ENCODE measurements at regions not wholly inside any gene's neighbourhood (a gene's known extent, or its start where the extent isn't known, plus 50 kb on each side); places are given as distances from the start of the nearest gene placed in this dataset.

- Histone ChIP-seq H3K36me3 (no peaks in the 10 kb centered on the region), H3K9me3 (no peaks in the 10 kb centered on the region), H3K27ac (no peak overlapping the region), H3K27me3 (replicated peaks; ENCODE audit: insufficient read depth) (no peaks in the 10 kb centered on the region), H3K4me1 (ENCODE audit: control insufficient read depth in 1 of 2, low read depth in 2 of 2) (no peaks in the 10 kb centered on the region), H3K4me3 (no peak overlapping the region)
- ATAC-seq (ENCODE audit: insufficient number of reproducible peaks, low FRiP score, low read depth) (no peak), DNase-seq (ENCODE audit: low spot score) (no peak)
- TF ChIP-seq CTCF (IDR thresholded peaks at IDR 0.05) = no peak
These were observed 201.3 kb upstream of the CTSO start for GRCh38 chr4:156154978-156155377.

- ATAC-seq (ENCODE audit: insufficient number of reproducible peaks, low FRiP score, low read depth) (no peak), DNase-seq (ENCODE audit: low spot score) (no peak)
- TF ChIP-seq CTCF (IDR thresholded peaks at IDR 0.05) = no peak
These were observed 192.9 kb upstream of the CTSO start for GRCh38 chr4:156146571-156146970.

GRCh38 chr4:156144961-156145360, 191.3 kb upstream of the CTSO start:
- ATAC-seq (ENCODE audit: insufficient number of reproducible peaks, low FRiP score, low read depth) (no peak), DNase-seq (ENCODE audit: low spot score) (no peak)
- no peaks in the 10 kb centered on the region for H3K36me3 ChIP-seq
- no peak overlapping the region for H3K4me3 ChIP-seq
- TF ChIP-seq CTCF (IDR thresholded peaks at IDR 0.05) = no peak
- no peaks in the 10 kb centered on the region for H3K9me3 ChIP-seq
- H3K27ac ChIP-seq = no peak overlapping the region
- H3K4me1 ChIP-seq (ENCODE audit: control insufficient read depth in 1 of 2, low read depth in 2 of 2) = no peaks in the 10 kb centered on the region
- H3K27me3 ChIP-seq (replicated peaks; ENCODE audit: insufficient read depth) = no peaks in the 10 kb centered on the region

More at GRCh38 chr4:156146571-156146970, 192.9 kb upstream of the CTSO start:
- no peaks in the 10 kb centered on the region for H3K4me1 ChIP-seq (ENCODE audit: control insufficient read depth in 1 of 2, low read depth in 2 of 2)
- H3K36me3 ChIP-seq = no peaks in the 10 kb centered on the region
- no peak overlapping the region for H3K4me3 ChIP-seq
- H3K27ac ChIP-seq = no peak overlapping the region
- H3K9me3 ChIP-seq = no peaks in the 10 kb centered on the region
- no peaks in the 10 kb centered on the region for H3K27me3 ChIP-seq (replicated peaks; ENCODE audit: insufficient read depth)

- Histone ChIP-seq H3K4me3 (no peak overlapping the region), H3K27me3 (replicated peaks; ENCODE audit: insufficient read depth) (no peaks in the 10 kb centered on the region), H3K9me3 (no peaks in the 10 kb centered on the region), H3K36me3 (no peaks in the 10 kb centered on the region), H3K27ac (no peak overlapping the region), H3K4me1 (ENCODE audit: control insufficient read depth in 1 of 2, low read depth in 2 of 2) (no peaks in the 10 kb centered on the region)
- no peak for TF ChIP-seq CTCF (IDR thresholded peaks at IDR 0.05)
- ATAC-seq (ENCODE audit: insufficient number of reproducible peaks, low FRiP score, low read depth) (no peak), DNase-seq (ENCODE audit: low spot score) (no peak)
These were observed 185.2 kb upstream of the CTSO start for GRCh38 chr4:156138781-156139280.

GRCh38 chr4:156137679-156138473, 184.2 kb upstream of the CTSO start:
- DNase-seq (ENCODE audit: low spot score) (no peak), ATAC-seq (ENCODE audit: insufficient number of reproducible peaks, low FRiP score, low read depth) (no peak)
- Histone ChIP-seq H3K9me3 (no peaks in the 10 kb centered on the region), H3K36me3 (no peaks in the 10 kb centered on the region), H3K4me1 (ENCODE audit: control insufficient read depth in 1 of 2, low read depth in 2 of 2) (no peaks in the 10 kb centered on the region), H3K27me3 (replicated peaks; ENCODE audit: insufficient read depth) (no peaks in the 10 kb centered on the region), H3K27ac (no peak overlapping the region), H3K4me3 (no peak overlapping the region)
- no peak for TF ChIP-seq CTCF (IDR thresholded peaks at IDR 0.05)

Measured in thoracic aorta (tissue), 2 donors.